Activated gamma-delta T cell (primary cell): ENCODE measurements at regions not wholly inside any gene's neighbourhood (a gene's known extent, or its start where the extent isn't known, plus 50 kb on each side); places are given as distances from the start of the nearest gene placed in this dataset.

Experiments used
- DNase-seq: peaks from one replicate; lab custom pipeline; 2025; lab: John Stamatoyannopoulos, UW

DNA sequence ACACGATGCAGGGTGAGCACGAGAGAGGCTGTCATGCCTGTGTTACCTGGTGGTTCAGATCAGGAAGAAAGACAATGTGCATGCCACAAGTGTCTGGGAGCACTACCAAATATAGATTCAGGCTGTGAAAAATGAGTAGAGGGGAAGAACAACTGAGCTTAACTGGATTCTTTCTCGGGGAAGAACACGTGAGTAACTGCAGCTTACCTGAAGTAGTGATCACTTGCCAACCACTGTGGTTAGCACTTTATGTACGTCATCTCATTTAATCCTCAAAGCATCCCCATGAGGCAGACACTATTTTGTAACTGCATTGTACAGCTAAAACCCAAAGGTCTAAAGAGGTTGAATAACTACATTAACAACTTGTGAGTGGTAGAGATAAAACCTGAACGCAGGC lies 746.2 kb downstream of the TUSC7 start:
- DNase-seq, result no peak

DNA sequence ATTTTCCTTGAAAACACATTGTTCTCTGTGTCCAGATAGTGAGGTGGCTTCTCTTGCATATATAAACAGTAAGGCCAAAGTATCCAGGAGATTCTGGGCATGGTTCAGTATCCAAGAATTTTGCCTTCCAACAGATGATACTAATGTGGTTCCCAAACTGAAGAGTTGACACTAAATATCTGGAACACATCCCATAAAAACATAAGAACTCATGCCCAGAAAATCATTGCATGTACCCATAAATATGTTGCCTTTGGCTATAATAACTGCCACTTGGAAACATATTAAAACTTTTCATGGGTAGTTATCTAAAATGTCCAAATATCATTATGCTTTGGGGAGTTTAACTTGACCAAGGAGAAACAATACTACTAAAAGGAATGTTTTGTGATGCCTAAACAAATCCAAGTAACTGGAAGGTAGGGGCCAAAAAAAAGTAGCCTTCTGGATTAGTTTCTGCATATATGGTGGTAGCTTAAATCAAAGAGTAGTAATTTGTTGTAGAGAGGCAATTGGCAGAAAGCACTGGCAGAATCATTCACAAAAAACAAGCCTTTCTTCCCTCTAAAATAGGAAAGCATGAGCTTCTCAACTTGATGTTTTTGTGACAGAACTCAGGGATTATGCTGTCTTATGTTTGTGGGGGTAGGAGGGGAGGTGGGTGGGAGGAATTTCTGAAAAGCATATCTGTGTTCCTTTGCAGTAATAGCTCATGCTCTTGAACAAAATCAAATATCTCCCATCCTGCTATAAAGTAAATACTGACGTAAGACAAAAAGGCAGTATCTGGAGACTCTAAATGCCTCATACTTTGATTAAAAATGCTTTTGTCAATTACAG lies 753.9 kb downstream of the TUSC7 start:
- no peak for DNase-seq

DNA sequence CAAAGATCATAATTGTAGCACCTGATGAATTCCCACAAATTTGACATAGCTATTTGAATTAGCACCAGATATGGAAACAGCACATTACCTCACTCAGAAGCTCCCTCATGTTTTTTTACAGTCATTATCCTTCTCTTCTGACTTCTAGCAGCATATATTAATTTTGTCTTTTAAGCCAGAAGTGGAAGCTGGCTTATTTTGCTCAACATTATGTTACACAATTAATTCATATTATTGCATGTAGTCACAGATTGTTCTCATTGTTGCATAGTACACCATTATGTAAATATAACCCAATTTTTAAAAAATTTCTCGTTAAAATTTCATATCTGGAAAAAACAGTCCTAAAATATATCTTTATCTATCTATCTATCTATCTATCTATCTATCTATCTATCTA lies 762.3 kb downstream of the TUSC7 start:
- no peak for DNase-seq

DNA sequence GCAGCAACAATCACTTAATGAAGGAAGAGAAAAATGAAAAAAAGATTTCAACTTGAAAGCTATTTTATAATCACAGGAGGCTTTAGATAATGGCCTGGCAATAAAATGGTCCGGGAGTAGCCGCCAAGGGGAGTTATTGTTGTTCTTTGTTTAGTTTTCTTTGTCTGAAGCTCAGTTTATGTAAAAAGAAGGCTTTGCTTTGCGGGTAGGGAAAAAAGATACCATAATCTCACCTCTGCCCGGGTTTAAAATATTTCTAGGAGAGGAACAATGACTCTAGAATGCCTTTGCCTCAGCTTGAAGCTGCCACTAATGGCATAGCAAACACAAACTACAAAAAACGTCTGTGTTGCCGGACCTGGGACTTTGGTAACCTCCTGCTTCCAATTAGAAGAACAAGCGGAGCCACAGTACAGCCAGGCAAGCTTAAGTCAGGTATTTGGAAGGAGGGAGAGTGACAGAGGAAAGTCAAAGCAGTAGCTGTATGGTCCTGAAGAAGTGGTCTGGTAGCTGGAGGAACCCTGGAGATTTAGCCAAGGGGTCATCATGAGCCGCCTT lies 764.5 kb downstream of the TUSC7 start:
- no peak for DNase-seq

DNA sequence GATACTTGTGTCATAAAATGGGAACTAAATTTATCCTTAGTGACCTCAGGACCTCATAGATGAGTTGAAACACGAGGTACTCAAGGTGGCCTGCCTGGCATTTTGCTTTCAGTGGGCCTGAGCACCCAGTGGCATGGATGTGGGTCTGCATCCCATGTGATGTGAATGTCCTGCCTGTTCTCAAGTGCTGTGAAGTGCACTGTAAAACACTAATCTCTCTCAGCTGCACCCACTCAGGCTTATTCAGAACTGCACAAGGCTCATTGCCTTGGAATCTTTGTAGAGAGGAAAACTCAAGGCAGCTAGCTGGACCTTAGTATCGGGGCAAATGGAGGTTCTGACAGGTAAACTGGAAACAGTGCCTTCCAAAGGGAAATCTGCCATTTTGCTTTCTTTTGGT lies 767.0 kb downstream of the TUSC7 start:
- no peak for DNase-seq

- no peak for DNase-seq
Observed at GRCh38 chr3:117477214-117477755, 767.7 kb downstream of the TUSC7 start.

- no peak for DNase-seq
Observed at GRCh38 chr3:117479095-117479494, 769.5 kb downstream of the TUSC7 start.

DNA sequence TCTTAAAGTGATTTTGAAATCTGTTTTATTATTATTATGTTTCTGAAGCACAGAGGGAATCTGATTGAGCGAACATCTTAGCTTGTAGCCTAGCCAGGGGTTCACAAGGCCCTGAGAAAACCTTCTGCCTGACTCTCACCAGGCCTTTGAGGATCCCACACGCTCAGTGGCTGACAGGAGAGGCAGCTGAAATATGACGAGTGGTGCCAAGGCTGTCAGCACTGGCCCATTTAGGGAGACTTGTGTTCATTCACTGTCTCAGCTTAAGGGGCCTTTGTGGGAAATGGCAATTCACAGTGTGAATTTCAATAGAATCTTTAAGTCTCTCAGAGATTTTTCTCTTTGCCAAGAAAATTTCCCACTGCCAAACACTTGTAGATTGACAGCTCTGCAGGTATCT lies 770.9 kb downstream of the TUSC7 start:
- DNase-seq, result no peak

GRCh38 chr3:117480972-117481371 lies 771.4 kb downstream of the TUSC7 start:
- DNase-seq, result no peak

- DNase-seq, result no peak
Observed at GRCh38 chr3:117483839-117484238, 774.3 kb downstream of the TUSC7 start.

DNA sequence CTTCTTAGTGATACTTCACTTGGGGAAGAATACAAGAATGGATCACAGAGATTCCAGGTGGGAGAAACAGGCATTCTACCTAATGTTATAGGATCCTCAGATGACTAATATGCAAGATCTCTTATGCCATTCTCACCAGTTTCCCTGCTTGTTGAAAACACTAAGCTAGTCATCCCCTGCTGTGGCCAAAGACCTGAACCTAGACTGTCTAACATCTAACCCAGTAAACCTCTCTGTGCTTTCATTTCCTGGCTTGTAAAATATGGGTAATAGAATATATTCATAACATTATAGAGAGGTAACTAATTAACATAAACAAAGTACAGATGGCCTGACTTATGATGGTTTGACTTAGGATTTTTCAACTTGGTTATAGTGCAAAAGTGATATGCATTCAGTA lies 776.3 kb downstream of the TUSC7 start:
- DNase-seq, result no peak

DNA sequence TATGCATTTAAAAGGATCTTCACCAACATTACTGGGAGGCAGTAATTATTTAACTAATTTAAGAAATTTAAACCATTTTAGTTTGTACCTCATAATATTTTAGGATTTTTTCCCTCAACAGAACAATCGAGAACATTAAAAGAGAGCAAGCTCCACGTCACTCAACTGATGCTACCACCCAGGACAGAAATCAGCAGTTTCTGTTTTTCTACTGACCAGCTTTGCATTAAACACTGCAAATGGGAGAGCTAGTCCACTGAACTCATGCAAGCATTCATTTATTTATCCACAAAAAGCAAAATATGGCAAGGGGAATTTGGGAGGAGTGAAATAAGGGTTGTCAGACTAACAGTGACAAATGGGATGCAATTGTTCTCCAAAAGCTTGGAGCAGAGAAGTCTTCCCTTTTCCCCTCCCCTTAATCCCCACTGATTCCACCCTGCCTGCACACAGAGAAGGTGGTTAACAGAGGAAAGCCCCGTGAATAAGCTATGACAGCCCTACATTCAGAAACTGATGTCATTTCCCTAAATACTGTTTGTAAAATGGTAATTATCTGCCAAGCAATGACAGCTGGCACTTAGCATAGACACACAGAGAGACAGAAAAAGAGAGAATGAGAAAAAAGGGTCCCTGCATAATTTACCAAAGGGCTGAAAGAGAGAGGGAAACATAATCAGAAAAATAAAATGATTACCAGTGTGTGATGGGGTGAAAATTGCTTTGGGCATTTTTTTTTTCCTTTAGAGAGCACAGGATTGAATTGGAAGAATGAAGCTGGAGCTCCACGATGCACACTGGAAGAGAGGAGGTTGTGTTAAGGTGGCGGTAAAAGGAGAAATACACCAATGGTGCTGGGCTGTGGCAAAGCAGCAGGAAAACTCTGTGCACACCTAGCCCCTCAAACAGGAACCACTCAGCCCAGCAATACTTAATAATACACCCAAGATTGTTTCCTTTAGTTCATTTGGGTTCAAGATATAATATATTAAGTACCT lies 777.4 kb downstream of the TUSC7 start:
- DNase-seq, result no peak

- DNase-seq, result no peak
Observed at GRCh38 chr3:117488983-117489382, 779.4 kb downstream of the TUSC7 start.

DNA sequence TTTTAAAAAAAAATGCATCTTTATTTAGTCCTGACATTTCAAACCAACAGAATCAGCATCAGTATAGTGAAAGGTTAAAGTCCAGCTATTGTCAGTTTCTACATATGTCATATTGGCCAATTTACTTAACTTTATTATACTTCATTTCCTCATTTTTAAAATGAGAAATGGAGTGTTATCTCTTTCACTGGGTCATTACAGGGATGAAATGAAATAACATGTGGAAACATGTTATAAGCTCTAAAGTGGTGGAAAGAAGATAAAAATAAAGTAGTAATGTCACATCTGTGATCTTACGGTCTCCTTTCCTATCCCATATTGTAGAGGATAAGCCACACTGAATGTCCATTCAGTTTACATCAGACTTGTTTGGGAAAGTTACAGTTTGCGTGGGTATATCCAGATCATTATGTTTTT lies 780.1 kb downstream of the TUSC7 start:
- no peak for DNase-seq

GRCh38 chr3:117490716-117491115 lies 781.1 kb downstream of the TUSC7 start:
- DNase-seq, result no peak

DNA sequence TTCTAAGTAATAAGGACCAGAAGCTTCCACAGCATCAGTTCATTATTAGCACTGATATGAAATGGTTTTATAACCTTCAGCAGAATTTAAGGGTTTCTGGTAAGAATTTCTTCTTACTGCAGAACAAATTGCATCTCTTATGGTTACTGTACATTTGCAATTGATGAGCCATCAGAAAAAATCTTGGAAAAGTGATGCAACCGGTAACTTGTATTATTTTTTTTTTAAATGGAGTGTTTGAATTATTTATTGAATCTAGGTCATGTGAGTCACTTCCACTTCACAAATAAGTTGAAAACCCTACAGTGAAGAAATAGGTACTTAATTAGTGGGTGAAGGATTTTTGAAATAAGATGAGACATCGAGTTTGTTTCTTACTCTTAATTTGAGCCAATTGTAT lies 786.0 kb downstream of the TUSC7 start:
- no peak for DNase-seq

DNA sequence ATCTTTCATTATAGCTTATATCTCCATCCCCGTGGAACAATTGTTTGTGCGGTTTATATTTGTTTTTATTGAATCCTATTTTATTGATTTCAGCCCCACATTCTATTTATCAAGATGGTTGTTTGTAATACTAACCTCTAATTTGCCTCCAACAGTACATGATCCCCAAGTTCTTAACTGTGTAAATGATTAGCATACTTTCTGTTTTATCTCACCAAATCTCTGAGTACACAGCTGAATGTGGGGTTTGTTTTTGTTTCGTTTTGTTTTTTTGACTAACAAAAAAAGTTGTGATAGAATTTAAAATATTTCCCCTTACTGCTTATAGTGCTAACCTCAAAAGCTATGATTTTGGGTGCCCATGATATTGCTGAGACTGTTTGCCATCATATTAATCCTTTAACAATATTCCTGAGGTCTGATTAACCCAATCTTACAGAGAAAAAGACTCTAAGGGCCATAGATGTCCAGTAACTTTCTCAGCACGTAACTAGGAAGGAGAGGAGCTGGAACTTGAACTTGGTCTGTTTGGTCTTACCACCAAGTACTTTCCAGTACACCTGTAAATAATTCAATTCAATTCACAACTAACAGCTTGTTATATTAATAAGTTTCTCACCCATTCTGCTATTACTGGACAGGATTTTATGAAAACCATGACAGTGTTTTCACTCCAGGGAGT lies 789.8 kb downstream of the TUSC7 start:
- DNase-seq, result no peak

- DNase-seq, result no peak
Observed at GRCh38 chr3:117507958-117508357, 798.4 kb downstream of the TUSC7 start.

- no peak for DNase-seq
Observed at GRCh38 chr3:117509858-117510257, 800.3 kb downstream of the TUSC7 start.

- no peak for DNase-seq
Observed at GRCh38 chr3:117510396-117510795, 800.8 kb downstream of the TUSC7 start.

- DNase-seq, result no peak
Observed at GRCh38 chr3:117512975-117513374, 803.4 kb downstream of the TUSC7 start.

DNA sequence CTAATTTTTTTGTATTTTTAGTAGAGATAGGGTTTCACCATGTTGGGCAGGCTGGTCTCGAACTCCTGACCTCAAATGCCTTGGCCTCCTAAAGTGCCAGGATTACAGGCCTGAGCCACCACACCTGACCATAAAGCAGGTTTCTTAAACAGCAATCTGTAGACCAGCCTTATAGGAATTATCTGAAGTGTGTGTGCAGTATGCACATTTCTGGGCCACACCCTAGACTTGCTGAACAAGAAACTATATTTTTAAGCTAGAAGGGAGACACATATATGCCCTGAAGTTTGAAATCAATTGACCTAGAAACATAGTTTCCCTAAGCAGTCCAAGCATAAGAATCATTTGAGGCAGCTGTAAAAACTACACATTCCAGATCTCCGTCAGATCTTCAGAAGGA lies 805.7 kb downstream of the TUSC7 start:
- no peak for DNase-seq
